GM18873 (cell line): ENCODE measurements at regions not wholly inside any gene's neighbourhood (a gene's known extent, or its start where the extent isn't known, plus 50 kb on each side); places are given as distances from the start of the nearest gene placed in this dataset.
"Not testable (repeated sequence)": the region's sequence is repeated elsewhere in the genome, so short reads cannot be mapped to it uniquely, and the experiment has no call there.

Experiments
- ATAC-seq: cut with Tn5 transposase; IDR thresholded peaks from one replicate; pipeline ENCODE4 v1.9.1; 2021; ENCODE audit warnings: mild to moderate bottlenecking, moderate library complexity, moderate number of reproducible peaks; ENCODE audit not compliant: unreplicated experiment, low FRiP score

DNA sequence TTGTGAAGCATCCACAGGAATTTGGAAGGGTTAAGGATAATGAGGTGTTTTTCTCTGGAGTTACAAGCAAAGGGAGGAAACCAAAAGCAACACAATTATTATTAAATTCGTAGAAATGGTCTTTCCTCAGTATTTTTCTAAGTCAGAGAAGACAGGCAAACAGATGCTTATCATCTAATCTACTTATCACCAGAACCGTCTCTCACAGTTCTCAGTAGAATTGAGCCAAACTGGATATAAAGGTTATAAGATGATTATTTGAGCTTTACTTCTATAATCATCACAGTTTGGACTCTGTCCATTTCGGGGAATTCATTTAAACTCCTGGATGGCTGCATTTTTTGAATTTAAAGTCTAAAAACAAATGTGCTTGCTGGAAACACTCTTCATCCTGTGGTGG lies 245.0 kb downstream of the KCNJ2 start:
- no peak for ATAC-seq

DNA sequence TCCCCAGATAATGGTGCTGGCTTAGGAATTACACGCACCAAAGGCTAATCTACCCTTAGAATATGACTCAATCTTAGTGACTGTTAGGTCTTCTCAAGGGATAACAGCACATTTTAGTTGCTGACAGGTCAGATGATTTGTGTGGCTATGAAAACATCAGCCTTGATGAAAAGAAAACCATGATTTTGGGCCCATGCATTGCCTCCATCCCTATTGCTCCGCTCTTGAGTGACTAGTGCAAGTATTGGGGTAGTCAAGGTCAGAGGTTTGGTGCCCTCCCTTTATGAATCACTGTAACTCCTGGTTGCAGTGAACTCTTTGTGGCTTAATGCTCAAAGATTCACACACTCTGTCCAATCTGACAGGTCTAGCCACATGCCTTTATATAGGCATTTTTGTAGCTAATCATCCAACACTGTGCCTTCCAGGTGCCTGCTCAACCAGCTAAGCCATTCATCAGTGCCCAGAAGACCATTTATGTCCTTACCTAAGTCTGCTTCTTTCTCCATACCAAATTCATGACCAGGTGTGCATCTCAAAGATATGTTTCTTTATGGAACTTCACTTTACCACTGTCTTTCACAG lies 251.6 kb downstream of the KCNJ2 start:
- no peak for ATAC-seq

DNA sequence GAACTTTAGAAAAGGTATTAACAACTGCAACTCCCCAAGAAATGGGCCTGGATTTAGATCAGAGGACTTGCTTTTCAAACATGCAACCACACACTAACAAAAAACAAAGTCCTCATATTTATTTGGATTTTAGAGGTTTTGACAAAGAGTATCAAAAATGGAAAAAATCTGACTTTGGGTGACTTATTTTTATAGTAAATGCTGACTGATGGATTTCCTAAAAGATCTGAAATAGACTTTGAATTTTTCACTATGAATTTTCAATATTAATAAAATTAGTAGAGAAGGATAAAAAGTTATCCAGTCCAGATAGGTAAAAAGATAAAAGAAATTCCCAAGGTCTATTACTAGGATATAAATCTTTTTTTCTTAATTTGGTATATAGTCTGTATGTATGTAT lies 253.5 kb downstream of the KCNJ2 start:
- ATAC-seq = no peak

DNA sequence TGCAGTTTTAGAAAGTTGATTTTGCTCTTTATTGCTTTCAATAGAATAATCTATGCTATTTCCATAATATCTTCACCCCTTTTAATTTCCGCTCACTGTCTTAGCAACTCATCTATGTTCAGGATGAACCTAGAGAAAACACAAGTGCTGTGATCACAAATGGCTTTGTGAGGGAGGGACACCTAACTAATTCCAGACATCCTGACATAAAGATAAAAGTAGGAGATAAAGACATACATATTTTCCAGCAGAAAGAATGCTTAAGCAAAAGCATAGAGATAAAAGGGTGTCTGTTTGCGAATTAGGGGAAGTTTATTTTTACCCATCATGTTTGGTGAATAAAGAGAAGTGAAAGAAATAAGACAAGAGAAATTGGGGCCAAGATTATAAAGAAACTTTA lies 254.2 kb downstream of the KCNJ2 start:
- no peak for ATAC-seq

DNA sequence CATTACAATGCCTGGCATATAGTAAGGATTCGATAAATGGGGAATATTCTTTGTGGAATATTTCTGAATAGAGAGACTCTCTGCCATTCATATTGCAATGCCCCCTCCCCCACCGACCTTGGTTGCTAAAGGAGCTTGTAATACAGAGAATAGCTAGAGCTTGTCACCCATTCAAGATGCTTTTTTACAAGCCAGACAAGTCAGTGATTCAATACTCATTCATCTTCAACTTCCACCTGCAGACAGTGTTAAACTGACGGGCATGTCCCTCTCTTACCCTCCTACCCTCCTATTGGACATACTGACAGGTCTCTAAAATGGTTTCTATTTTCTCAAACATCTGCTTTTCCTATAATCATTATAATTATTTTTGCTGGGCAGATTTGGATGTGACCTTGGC lies 257.4 kb downstream of the KCNJ2 start:
- no peak for ATAC-seq

DNA sequence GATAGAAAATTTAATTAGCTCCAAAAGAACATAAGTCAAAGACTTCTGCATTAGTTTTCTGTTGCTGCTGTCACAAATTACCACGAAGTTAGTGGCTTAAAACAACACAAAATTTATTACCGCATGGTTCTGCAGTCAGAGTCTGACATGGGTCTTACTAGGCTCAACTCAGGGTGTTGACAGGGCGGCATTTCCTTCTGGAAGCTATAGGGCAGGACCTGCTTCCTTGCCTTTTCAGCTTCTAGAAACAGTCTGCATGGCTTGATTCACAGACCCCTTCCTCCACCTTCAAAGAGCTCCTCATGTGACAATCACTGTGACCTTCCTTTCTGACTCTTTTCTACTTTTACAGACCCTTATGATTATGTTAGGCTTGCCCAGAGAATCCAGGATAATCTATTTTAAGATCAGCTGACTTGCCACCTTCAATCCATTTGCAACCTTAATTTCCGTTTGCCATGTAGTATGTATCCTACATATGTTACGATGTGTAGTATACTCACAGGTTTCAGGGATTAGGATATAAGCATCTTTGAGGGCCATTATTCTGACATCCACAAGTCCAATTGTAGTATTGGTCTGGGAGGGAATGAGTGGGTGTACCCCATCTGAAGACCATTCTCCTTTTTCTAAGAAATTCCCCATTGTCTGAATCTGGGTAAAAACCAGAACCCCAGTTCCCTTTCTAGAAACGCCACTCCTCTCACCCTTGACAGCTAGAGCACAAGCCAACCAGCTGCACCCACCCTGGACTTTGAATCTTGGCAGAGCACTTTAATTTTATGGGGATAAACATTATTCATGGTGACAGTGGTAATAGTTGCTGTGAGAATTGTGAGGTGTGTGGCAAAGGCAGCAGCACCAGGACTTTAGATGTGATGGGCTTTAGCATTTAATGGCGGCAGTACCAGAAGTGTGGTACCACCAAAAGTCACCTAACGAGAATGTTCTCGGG lies 265.5 kb downstream of the KCNJ2 start:
- no peak for ATAC-seq

DNA sequence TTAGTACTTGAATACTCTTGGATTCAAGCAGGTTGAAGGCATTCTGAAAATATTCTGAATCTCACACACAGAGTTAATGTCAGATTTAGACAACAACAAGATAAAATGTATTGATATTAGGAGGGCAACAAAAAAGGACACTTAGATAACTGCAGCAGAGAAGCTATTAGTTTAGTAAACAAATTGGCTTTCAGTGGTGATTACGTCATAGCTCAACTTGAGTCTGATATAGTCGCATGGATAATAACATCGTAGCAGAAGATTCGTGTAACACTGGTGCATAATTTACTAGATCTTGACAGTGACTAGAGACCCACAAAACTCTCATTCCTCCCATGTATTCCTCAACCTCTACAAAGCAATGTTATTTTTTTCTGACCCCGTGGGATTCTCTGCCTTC lies 268.3 kb downstream of the KCNJ2 start:
- no peak for ATAC-seq

DNA sequence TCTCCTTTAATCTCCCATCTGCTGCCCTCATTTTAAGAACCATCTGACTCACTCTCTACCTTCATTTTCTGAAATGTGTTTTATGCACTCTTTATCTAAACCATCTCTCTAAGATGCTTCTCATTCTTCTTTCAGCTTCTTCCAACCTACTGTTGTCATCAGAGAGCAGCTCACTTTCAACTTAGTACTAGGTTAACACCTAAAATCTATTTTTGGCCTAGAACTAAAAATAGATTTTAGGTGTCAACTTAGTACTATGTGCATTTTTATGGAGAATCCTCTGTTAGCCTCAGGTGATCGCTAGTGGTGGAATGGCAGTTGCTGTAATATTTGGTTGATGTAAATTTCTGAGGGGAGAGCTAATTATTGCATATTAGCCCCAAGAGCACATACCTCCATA lies 277.1 kb downstream of the KCNJ2 start:
- ATAC-seq = no peak

DNA sequence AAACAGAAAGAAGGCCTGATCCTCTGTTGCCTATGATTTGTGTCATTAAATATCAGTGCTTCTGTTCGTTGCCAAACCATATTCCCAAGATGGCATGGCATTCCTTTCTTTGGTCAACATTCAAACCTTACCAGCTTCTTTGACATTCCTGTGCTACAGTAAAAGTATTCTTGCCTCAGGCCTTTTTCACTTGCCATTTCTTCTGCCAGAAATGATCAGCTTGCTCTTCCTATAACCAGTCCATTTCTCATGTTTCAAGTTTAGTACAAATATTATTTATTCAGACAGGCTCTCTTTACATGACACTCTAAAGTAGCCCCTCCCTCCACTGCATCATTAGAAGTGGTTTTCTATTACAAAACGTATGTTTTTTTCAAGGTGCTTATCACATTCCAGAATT lies 278.3 kb downstream of the KCNJ2 start:
- ATAC-seq = no peak

DNA sequence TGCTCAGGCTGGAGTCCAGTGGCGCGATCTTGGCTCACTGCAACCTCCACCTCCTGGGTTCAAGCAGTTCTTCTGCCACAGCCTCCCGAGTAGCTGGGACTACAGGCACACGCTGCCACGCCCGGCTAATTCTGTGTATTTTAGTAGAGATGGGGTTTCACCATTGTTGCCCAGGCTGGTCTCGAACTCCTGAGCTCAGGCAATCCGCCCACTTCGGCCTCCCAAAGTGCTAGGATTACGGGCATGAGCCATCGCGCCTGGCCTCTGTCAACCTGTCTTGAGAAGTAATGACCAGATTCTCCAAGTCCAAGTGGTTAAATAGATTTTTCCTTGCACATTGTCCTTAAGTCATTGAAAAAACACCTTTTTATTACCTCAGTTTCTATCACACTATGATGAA lies 283.7 kb downstream of the KCNJ2 start:
- ATAC-seq = not testable (repeated sequence)

DNA sequence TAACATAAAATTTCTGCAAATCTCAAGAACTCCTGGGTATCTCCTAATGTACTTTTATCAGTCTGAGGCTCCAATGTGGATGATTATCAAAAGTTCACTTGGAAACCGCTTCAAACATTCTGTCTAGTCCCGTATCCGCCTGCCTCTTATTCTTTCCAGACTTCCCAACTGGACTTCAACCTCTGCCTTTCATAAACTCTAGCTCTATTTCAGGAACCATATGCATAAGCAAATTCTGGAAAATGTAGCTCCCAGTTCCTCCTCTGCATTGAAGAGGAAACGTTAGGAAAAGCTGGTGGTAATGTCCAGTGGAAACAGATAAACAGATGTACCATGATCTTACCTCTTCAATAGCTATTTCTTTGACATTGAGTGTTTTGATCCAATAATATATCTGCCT lies 285.0 kb downstream of the KCNJ2 start:
- no peak for ATAC-seq

DNA sequence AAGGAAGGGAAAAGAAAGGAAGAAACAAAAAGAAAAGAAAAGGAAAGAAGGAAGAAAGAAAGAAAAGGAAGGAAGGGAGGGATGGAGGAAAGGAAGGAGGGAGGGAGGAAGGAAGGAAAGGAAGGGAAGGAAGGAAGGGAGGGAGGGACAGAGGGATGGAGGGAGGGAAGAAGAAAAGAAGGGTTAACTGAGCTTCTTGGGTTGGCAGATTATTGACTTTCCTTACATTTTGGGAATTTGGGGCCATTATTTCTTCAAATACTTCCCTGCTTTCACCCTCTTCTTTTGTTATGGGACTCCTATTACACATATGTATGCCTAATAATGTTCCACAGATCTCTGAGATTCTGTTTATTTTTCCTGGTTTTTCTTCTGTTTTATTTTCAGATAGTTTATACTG lies 285.6 kb downstream of the KCNJ2 start:
- ATAC-seq = no peak

DNA sequence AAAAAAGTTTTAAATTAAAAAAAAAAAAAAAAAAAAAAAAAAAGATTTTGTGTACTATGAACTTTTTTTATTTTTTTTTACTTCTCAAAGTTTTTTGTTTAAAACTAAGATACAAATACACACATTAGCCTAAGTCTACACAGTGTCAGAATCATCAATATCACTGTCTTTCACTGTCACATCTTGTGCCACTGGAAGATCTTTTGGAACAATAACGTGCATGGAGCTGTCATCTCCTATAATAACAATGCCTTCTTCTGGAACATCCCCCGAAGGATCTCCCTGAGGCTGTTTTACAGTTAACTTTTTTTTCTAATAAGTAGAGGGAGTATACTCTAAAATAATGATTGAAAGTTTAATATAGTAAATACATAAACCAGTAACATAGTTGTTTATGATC lies 295.7 kb downstream of the KCNJ2 start:
- ATAC-seq = no peak

DNA sequence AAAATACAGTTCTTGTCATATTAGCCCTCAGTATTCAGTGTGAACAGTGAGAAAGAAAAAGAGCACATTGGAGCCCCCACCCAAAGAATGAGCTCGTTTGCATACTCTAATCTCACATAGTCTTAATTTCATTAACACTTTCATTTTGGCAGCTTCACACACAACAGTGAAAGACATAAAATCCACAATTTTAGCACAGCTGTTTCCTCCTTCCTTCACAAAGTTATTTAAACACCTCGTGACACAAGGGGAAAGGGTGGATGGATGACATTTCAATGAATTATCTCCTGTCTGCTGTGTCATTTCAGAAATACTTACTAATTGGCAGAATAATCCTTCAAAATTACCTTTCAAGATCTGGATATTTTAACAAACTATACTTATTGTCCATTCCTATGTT lies 299.3 kb downstream of the KCNJ2 start:
- no peak for ATAC-seq

DNA sequence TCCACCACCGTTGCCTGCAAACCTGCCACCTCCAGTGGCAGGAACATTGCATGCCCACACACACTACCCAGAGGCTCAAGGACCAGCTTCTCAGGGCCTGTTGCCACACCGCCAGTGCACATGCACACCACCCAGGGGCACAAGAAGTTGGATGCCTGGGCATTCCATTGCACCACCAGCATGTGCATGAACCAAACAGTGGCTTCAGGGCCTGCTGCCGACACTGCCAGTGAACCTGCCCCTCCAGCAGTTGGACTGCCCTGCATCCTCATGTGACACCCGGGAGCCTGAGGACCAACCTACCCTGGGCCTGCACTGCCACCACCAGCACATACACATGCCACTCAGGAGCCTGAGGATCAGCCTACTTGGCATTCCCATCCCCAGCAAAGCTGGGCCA lies 303.7 kb downstream of the KCNJ2 start:
- ATAC-seq = no peak

DNA sequence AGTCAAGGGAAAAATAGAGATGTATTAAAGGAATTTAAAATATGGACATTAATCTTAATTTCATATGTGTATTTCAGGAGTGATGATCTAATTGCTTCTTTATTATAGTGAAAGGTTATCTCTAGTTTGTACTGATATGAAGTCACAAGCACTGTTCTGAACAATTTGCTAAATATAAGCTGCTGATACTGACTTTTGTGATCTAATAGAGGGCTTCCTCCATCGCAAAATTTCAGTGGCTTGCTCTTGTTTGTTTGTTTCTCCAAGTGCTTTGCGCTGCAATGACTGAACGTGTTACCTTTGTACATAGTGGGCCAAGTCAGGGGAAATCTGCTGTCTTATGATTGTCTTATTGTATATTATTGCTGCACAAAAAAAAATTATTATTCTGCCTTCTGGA lies 307.0 kb downstream of the KCNJ2 start:
- ATAC-seq = no peak

DNA sequence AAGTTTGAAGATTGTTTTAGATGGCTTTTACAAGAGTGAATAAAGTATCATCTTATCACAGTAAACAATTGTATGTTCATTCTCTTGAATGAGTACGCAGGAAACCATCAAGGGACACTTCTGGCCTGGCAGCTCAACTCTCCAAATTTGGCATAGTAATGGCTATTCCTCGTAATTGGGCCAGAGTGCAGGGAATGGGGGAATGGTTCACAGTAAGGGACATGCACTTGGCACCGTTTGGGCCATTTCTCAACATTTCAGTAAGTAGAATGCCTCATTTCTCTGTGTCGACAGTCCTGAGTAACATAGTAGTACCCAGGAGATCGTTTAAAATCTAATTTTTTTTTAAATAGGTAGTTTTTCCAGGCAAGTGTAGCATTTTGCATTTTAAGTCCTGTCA lies 309.6 kb downstream of the KCNJ2 start:
- no peak for ATAC-seq

DNA sequence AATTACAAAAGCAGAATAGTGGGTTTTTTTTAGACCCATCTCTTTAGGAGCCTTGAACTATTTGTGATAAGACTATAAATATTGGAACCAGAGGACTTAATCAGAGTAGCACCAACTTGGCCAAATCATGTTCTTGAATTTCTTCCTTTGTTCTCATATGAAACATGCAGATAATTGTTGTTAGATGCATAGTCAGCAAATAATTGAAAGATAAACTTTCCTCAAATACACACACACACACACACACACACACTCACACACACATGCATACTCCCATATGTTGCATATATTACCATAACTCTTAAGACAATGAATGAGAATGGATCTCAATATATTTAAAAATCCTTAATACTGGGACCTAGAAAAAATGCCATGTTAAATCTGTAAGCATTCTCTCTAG lies 310.4 kb downstream of the KCNJ2 start:
- ATAC-seq = no peak

DNA sequence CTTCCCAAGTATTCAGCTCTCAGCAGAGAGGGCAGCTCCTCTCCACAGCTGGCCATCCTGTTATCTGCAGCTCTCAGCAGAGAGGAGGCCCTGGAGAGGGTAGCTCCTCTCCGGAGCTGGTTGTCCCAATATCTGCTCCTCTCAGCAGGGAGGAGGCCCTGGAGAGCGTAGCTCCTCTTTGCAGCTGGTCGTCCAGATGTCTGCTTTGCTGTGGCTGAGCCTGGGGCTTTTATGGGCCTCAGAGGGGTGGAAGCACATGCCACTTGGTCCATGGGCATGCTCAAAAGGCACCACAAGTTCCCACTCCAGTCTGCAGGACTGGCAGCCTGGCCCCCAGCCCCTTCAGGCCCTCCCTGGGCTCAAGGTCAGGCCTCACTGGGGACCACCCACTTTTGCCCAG lies 314.3 kb downstream of the KCNJ2 start:
- no peak for ATAC-seq

DNA sequence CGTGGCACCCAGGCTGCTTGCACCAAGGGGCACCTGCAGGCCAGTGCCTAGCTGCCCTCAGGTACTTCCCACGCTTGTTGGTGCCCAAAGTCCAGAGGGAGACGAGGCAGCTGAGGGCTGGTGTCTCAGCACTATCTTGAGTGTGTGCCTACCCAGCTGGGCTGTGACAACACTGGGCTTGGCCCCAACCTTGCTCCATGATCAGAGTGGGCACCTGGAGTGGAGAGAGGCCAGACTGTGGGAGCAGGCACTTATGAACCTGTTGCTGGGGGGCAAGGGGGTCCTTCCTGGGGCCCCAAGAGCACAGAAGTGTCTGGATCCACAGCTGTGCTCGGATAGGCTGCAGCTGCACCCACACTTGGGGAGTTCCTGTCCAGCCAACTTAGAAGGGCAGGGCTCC lies 314.7 kb downstream of the KCNJ2 start:
- no peak for ATAC-seq

DNA sequence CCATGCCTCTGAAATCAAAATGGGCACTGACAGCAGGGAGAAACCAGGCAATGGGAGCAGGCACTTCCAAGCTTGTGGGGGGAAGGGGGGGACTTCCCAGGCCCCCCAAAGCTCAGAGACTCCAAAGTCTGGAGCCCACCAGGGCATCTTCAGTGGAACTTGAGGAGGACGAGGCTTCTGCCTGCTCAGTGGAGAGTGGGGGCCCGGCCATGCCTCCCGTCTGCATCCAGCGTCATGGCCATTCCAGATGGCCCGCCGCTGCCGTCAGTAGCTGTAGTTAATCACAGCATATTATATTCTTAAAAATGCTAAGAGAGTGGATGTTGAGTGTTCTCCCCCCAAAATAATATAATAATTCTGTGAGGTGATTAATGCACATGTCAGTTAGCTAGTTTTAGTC lies 315.2 kb downstream of the KCNJ2 start:
- no peak for ATAC-seq

DNA sequence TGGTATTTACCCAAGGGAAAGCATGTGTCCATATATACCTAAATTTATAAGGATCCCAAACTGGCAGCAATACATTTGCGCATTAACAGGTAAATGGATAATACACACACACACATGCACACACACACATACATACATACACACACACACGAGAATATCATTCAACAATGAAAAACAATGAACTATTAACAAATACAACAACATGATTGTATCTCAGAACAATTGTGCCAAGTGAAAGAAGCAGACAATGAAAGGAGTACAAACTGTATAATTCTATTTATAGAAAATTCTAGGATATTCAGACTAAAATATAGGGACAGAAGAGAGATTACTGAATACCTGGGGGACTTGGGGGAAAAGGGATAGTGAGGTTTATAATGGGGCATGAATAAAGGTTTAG lies 323.0 kb downstream of the KCNJ2 start:
- no peak for ATAC-seq
